GM18873 (cell line): ENCODE measurements at regions not wholly inside any gene's neighbourhood (a gene's known extent, or its start where the extent isn't known, plus 50 kb on each side); places are given as distances from the start of the nearest gene placed in this dataset.

Experiments used
- ATAC-seq: cut with Tn5 transposase; IDR thresholded peaks from one replicate; pipeline ENCODE4 v1.9.1; 2021; ENCODE audit warnings: mild to moderate bottlenecking, moderate library complexity, moderate number of reproducible peaks; ENCODE audit not compliant: unreplicated experiment, low FRiP score

DNA sequence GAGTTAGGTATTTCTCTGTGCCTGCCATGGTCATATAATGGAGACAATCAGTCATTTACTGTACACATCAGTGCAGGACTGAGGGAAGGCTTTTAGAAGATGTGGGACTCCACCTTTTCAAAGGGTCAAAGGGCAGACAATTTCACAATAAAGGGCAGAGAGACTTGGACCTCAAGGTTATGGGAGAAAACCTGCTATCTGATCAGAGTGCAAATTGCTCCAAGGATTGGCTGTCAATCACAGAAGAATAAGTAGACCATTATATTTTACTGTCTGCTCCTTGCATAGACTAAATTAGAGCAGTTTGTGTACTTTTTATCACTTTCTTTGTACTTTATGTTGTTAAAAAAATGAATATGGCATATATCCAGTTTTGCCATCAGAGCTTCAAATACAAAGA lies 314.9 kb upstream of the ATP11B start:
- no peak for ATAC-seq

DNA sequence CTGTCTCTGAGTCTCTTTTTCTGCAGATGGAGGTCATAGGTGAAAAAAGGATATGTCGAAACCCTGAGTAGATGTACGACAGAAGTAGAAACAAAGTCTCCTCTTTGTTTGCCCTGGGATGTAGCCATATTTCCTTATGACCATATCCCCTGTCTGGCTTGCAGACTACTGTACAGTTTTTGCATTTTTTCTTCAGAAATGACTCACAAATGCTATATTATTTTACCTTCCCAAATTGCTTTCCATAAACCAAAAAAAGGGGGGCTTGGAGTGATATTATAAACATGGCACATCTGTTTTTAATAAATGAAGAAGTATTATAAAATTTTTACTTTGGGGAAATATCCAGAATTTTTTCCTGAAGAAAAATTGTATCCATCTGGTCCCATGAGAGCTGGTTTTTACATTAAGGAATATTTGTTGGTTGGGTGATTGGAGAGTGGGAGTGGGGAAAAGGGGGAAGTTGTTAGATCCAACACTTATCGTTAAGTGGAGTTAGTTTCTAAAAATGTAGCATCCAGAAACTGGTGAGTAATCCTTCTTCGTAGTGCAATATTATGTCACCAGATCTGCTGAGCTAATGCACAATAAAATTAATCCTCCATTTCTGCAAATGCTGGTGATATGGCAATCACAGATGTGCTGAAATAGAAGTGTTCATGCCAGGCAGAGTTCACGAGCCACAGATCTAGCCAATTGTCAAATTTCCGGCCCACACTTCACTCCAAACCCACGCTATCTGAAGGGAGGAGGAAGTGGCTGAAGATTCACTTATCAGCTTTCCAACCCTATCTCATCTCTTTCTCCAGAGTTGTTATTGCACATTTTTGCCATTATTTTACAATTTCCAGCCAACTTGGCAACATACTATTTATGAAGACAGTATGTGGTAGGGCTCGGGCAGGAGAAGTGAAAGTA lies 313.6 kb upstream of the ATP11B start:
- ATAC-seq: no peak

- ATAC-seq: no peak
Measured at GRCh38 chr3:182482705-182483104, 310.6 kb upstream of the ATP11B start.

DNA sequence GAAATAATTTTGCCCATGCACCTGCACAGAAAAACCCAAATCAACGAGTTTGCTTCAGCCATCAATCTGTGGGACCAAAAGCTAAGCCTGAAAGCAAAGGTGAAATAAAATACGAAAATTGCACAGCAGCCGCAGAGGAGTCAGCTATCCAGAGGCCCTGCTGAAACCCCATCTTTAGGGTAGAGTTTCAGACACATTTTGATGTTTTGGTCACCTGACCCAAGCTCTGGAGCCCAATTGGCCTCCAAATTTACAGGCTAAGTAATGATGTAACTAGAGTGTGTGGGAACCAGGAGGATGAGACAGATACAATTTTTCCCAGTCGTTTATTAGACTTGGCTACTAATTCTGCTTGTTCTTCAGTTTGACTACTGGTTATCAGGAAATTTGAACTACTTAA lies 308.6 kb upstream of the ATP11B start:
- no peak for ATAC-seq

GRCh38 chr3:182485301-182485700 lies 308.0 kb upstream of the ATP11B start:
- ATAC-seq: no peak

DNA sequence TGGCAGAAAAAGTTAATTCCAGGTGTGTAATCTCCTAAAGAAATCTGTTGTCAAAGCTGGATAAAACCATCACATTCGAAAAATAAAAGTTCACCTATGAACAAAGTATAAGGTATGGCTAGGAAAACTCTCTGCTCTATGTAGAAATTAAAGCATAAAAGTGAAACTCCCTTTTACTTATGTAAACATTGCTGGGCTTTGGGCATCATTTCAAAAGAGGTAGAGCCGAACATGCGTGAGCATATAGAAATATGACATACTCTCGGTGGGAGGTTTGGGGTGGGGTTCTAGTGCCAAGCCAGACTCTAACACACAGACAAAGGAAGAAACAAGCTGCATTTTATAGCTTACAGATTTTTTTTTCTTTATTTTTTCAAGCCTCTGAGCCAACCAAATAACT lies 306.8 kb upstream of the ATP11B start:
- ATAC-seq: no peak

- ATAC-seq: no peak
Measured at GRCh38 chr3:182487143-182487542, 306.2 kb upstream of the ATP11B start.

DNA sequence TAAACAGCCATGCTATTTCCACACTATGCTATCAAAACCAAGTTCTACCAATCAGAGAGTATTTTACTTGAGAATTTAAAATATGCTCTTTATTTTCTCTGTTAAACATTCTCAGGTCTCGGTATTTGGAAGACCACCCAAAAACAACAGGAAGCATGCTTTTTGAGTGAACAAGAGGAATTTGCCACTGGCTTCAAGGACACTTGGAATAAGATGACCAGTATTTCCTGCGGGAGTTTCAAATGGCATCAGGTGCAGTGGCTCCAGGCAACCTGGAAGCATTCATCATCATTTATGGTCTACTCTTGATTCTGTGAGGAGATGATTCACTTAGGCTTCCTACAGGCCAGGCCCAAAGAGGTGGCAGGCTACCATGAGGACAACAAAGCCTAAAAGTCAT lies 305.7 kb upstream of the ATP11B start:
- ATAC-seq: no peak

GRCh38 chr3:182490596-182491491 lies 302.5 kb upstream of the ATP11B start:
- no peak for ATAC-seq

- ATAC-seq: no peak
Measured at GRCh38 chr3:182491577-182491976, 301.7 kb upstream of the ATP11B start.

DNA sequence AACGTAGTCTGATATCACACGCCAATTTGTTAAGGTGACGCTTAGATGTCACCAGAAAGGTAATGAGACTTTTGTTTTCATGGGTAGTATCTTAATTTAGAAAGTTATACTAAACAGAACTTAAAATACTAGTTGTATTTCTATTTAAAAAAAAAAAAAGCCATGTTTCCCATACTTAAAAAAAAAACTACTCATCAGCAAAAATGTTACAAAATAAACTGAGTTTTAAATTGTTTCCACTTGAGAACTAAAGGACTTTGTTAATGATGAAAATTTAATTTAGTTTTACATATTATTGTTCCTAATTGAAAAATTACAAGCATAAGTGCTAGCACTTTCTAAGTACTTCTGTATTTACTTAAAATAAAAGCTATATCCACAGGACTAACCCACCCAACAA lies 300.8 kb upstream of the ATP11B start:
- ATAC-seq: no peak

DNA sequence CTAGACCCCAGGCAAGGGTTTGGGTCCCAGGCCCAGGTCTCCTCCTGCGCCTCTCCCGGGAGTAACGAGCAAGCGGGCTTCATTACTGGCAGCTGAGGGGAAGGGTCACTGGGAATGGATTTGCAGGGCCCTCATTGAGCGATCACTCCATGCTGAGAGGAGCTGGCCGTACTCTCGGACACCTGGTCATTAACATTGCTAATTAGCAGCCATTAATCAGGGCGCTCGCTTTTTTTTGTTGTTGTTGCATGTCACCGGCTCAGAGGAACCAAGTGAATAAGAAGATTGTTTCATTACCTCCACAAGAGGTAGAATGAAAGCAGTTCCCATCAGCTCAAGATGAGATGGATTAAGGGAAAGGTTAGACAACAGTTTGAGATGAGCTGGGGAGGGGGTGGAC lies 293.0 kb upstream of the ATP11B start:
- ATAC-seq: no peak

DNA sequence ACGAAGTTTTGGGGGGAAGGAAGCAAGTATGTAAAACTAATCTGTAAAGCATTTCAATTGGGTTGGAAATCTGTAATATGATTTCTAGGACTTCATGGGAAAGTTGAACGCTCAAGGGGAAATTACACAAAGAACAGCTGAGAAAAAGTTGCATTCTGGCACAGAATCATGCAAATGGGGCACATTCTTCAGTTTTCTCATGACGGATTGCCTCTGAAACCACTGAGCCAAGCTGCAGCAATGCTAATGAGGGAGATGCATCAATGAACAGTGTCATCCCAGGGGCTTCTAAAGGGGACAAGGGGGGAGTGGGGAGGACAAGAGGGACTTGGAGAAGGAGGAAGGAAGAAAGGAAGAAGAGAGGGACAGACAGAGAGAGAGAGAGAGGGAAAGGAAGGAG lies 291.4 kb upstream of the ATP11B start:
- ATAC-seq: no peak

DNA sequence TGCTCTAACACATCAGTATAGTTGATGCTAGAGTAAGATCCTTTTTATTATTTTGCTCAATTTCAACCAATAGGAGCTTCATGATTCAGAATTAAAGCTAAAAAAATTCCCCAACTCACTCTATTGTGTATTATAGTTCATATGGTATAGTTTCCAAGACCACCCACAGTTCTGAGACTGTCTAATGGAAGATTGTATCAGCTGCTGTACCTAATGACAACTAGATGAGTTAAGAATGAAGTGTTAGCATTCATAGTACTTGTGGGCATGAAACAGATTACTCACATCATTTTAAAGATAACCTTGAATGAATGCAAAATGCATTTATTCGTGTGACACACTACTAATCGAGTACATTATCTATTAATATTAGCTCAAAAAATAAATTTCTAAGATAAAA lies 289.9 kb upstream of the ATP11B start:
- no peak for ATAC-seq

DNA sequence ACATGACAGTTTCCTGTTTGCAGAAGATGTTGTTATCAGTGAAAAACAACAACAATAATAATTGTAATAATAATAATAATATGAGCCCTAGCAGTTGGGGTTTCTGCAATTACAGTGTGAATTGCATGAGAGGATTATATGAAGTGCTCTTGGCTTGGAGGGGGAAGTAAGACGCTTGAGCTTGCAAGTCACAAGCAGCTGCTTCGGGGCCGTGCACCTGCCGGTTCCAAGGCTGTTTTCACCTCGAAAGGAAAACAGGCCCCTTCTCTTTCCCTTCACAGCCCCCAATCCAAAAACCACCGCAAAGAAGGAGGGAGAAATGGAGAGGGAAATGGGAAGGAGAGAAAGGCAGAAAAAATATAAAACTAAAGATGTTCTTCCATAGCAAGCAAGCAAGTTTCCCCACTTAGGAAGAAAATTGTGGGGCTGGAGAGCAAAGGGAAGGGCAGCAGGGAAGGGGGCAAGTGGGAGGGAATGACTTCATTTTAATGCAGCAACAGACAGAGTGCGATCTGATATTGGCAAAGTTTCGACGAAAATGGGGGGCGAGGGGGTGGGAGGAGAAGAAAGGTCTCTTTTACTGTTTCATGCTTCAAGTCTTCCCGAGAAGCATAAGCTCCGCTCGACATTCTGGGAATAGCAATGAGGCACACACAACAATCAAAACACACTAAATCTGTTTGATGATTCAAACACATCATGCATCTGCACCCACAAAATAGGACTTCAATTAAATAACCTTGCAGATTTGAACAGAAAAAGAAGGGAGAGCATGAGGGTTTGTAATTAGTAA lies 284.2 kb upstream of the ATP11B start:
- no peak for ATAC-seq

- ATAC-seq: no peak
Measured at GRCh38 chr3:182509844-182510460, 283.4 kb upstream of the ATP11B start.

GRCh38 chr3:182514236-182514964 lies 278.9 kb upstream of the ATP11B start:
- no peak for ATAC-seq

DNA sequence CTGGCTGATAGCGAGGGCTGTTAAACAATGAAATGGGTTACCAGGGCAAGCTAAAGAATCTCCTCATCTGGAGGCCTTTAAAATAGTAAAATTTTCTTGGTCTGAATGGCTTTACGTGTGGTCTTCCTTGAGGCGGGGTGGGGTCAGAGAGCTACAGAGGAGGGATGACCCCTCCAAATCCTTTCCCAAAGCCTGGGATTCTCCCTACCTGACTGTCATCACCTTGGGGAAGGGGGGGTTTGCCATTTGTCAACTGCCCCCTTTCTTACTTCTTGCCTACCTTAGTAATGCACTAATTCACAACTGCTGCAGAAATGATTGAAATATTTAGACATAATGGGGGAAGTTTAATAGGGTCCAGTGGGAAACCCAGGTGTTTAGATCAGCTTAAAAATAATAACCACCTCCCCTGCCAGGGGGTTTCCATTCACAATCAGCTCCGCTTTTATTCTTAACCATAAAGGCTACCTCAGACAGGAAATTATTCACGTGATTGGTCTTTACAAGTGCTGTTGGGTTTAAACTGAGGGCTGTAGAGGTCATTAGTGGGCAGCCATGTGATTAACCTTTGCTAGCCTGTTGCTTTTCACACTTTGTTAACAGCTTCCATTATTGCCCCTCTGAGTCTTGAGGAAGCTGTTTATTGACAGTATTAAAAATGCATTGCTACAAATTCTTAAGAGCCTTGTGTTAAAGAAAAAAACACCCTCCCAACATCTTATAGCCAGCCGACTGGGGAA lies 276.5 kb upstream of the ATP11B start:
- no peak for ATAC-seq

- ATAC-seq: no peak
Measured at GRCh38 chr3:182519569-182519968, 273.7 kb upstream of the ATP11B start.
